22Rv1 (cell line): ENCODE measurements at regions not wholly inside any gene's neighbourhood (a gene's known extent, or its start where the extent isn't known, plus 50 kb on each side); places are given as distances from the start of the nearest gene placed in this dataset.

Experiments
- H3K27ac ChIP-seq: fragments of 450-650 bp; 2 replicates; pipeline ENCODE4 v1.5.1; 2017
- ZFX ChIP-seq: fragments of 450-650 bp; IDR thresholded peaks from 2 replicates; pipeline ENCODE4 v1.6.1; 2017; ENCODE audit warnings: antibody characterized with exemption, borderline replicate concordance
- TF ChIP-seq, protein P1 (sequence below): fragments of 450-650 bp; IDR thresholded peaks from 2 replicates; pipeline ENCODE4 v1.5.1; 2017; ENCODE audit warnings: mild to moderate bottlenecking

DNA sequence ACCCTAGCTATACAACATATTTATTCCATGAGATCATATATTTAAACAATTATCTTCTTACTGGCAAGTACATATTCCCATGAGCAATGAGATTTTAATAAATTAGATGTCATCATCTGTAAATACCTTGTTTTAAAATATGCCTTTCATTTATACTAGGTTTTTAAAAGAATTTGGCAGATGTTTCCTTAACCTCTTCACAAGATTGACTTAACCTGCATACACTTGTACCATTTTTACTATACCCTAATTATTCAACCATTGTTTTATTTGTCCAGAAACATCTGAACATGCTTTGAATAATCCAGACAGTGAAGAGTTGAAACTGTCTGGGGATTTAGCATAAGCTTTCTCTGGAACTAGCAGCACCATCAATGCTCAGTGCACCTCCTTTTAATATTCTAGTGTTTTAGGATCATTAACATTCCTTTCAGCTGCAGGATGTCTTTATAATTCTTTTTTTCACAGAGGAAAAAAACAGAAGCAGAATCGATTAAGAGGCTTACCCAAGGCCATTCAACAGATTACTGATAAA lies 188.0 kb upstream of the TENT5A start:
- TF ChIP-seq, protein P1, sequence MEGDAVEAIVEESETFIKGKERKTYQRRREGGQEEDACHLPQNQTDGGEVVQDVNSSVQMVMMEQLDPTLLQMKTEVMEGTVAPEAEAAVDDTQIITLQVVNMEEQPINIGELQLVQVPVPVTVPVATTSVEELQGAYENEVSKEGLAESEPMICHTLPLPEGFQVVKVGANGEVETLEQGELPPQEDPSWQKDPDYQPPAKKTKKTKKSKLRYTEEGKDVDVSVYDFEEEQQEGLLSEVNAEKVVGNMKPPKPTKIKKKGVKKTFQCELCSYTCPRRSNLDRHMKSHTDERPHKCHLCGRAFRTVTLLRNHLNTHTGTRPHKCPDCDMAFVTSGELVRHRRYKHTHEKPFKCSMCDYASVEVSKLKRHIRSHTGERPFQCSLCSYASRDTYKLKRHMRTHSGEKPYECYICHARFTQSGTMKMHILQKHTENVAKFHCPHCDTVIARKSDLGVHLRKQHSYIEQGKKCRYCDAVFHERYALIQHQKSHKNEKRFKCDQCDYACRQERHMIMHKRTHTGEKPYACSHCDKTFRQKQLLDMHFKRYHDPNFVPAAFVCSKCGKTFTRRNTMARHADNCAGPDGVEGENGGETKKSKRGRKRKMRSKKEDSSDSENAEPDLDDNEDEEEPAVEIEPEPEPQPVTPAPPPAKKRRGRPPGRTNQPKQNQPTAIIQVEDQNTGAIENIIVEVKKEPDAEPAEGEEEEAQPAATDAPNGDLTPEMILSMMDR: no peak
- TF ChIP-seq ZFX: no peak
- no peak overlapping the region for H3K27ac ChIP-seq

DNA sequence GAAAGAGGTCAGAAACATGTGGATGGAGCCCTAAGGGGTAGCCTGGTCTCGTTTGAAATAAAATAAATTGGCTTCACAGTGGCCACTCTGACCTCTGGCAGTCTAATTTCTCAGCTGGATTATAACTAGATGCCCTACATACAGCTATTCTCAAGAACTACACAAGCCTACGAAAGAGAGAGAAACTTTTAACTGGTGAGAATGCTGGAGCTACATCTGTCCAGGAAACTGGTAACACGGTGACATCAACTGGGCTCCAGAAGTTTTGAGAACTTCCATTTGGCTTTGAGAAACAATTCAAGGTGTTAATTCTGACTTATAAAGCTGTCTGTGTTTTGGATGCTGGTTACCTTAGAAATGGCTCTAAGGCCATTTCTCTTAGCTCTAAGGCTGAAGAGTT lies 187.3 kb upstream of the TENT5A start:
- TF ChIP-seq, protein P1: no peak
- TF ChIP-seq ZFX: no peak

DNA sequence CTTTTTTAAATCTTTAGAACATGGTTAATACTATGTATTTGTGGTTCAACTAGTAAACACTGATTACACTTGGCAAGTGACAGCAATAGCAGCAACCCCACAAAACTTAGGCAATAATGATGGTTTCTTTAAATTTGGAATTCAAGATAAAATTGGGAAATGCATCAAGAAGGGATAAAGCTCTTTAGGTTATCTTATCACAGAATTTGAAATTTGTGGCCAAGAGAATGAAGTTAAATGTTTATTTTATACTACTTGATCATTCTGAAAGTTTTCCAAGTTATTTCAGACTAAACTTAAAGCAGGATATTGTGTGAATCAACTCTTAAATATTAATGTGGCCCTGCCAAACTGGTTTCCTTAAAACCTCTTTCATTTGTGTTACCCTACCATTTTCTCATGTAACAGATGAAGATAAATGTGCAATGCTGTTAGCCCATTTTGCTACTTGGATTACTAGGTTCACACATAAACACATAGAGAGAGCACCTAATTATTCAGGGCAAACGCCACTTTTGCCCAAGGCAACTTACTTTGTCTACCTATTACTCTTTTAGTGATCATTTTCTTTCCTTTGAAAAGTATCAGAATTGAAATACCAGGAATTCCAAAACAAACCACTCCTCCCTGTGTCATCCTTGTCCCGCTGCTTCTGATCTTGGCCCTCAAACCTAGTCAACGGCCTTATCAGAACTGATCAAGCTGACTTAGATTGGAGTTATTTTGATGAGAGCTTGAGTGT lies 186.7 kb upstream of the TENT5A start:
- H3K27ac ChIP-seq: no peak overlapping the region
- TF ChIP-seq, protein P1: no peak
- no peak for TF ChIP-seq ZFX

More for the DNA sequence above, 187.3 kb upstream of the TENT5A start:
- H3K27ac ChIP-seq: no peak overlapping the region

GRCh38 chr6:81938014-81938856 lies 185.8 kb upstream of the TENT5A start:
- H3K27ac ChIP-seq: peak overlapping the region; percentile 15; the same call in 1 of the 2 replicates
- no peak for TF ChIP-seq ZFX
- TF ChIP-seq, protein P1: no peak

DNA sequence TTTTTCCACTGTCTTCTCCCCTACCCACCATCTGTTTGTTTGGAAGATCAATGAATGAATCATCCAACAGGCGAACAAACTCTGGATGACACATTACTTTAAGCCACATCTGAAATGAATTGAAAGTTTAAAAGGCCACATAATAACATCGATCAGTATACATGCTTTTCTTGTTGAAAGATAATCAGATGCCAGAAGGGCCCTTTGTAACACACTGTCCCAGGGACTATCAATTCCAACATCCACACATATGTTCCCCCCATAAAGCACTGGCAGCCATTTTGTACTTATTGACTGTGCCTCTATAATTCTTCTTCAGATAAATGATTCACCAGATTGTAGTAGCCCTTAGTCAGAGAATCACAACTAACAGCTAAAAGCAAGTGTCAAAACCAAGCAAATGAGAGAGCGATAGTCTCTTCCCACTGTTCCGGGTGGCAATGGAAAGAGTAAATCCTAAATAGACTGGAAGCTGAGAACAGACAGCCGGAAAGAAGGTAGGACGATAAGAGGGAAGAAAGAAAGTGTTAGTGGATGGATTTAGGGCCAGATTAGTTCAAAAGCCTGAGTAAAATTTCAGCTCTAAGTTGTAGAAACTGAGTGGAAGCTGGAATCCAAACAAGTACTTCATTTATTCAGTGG lies 184.9 kb upstream of the TENT5A start:
- TF ChIP-seq ZFX: no peak
- TF ChIP-seq, protein P1: no peak
- H3K27ac ChIP-seq: peak overlapping the region; percentile 15; the same call in 1 of the 2 replicates

DNA sequence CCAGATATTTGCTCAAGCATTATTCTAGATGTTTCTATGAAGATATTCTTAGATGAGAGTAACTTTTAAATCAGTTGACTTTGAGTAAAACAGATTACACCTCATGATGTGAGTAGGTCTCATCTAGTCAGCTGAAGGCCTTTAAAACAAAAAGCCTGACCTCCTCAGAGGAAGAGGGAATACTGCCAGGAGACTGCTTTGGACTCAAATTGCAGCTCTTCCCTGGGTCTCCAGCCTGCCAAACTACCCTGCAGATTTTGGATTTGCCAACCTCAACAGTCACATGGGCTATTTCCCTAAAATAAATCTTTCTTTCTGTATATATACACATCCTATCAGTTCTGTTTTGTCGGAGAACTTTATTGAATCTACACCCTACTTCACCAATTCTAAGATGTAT lies 182.5 kb upstream of the TENT5A start:
- no peak overlapping the region for H3K27ac ChIP-seq
- TF ChIP-seq ZFX: no peak
- TF ChIP-seq, protein P1: no peak
